Tibial nerve (tissue), 4 donors: ENCODE measurements at regions not wholly inside any gene's neighbourhood (a gene's known extent, or its start where the extent isn't known, plus 50 kb on each side); places are given as distances from the start of the nearest gene placed in this dataset.

Experiments used
- DNase-seq, 2 donors: peaks; one replicate each; pipeline ENCODE4 v3.0.0-alpha.2; 2019; ENCODE audit warnings: low spot score in 2 of 2
- H3K27ac ChIP-seq, 4 donors: fragments of 200-600 bp; sonication (generic) in 3 of 4; one replicate each; pipeline ENCODE4 v1.5.1; 2017 to 2019; ENCODE audit warnings: mild to moderate bottlenecking in 1 of 4
- H3K27me3 ChIP-seq, 2 donors: fragments of 200-600 bp; sonication (generic) in 1 of 2; one replicate each; pipeline versions ENCODE4 v1.5.1 to v1.6.0; 2017 to 2019
- H3K36me3 ChIP-seq, 3 donors: fragments of 200-600 bp; sonication (generic); one replicate each; pipeline ENCODE4 v1.5.1; 2018 to 2019
- H3K4me1 ChIP-seq, 4 donors: fragments of 200-600 bp; sonication (generic) in 3 of 4; one replicate each; pipeline ENCODE4 v1.5.1; 2017 to 2019
- H3K4me3 ChIP-seq, 4 donors: fragments of 200-600 bp; sonication (generic) in 3 of 4; one replicate each; pipeline ENCODE4 v1.5.1; 2017 to 2019; ENCODE audit warnings: mild to moderate bottlenecking in 1 of 4, moderate library complexity in 1 of 4
- H3K9me3 ChIP-seq, 4 donors: fragments of 200-600 bp; sonication (generic) in 3 of 4; one replicate each; pipeline ENCODE4 v1.5.1; 2017 to 2019
- EP300 ChIP-seq, 2 donors: sonication (generic); formaldehyde crosslinking; IDR thresholded peaks; one replicate each; pipeline ENCODE4 v1.6.1; 2017; ENCODE audit warnings: antibody characterized with exemption in 2 of 2, mild to moderate bottlenecking in 1 of 2
- POLR2A ChIP-seq, 2 donors: fragments of 450-650 bp; IDR thresholded peaks; one replicate each; pipeline ENCODE4 v1.6.1; 2017; ENCODE audit warnings: antibody characterized with exemption in 2 of 2, mild to moderate bottlenecking in 2 of 2, moderate library complexity in 2 of 2
- WGBS, 2 donors: methylation state at CpG; one replicate each; pipeline ENCODE4 v1.1.5; 2018; 5-methylcytosine and 5-hydroxymethylcytosine counted together
- TF ChIP-seq, protein P1 (sequence below), 5 experiments: fragments of 200-600 bp in 3 of 5; fragments of 450-650 bp in 2 of 5; sonication (generic) in 3 of 5; IDR thresholded peaks; one replicate each; pipeline ENCODE4 v1.5.1; 2016 to 2019; ENCODE audit warnings: antibody characterized with exemption in 5 of 5, mild to moderate bottlenecking in 3 of 5, moderate library complexity in 2 of 5

DNA sequence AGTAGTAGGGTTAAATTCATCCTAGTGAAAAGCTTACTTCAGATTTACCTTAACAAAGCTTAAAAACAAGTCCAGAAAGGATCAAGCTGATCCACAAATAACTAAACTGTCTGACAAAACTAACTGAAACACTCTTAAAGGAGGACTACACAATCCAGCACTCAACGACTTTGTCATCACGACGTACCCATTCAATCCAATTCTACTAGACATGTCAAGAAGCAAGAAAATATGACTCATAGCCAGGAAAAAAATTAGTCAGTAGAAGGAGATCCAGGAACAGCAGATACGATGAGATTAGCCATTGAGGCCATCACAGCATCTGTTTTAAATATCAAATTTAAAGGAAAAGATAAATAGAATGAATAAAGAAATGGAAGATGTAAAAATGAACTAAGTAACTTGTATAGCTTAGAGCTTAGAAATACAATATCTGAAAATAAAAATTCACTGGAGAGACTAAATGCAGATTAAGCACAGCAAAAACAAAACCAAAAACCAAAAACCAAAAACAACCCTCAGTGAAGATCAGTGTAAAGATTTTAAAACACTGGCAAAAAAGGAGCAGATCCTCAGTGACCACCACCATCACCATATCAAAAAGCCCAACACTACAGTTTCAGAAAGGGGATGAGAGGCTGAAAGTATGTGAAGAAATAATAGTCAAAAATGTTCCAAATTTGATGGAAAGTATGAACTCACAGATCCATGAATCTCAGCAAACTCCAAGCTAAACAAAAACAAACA lies 95.0 kb upstream of the CCND2 start:
- WGBS, 2 donors, result 66 to 85% methylated on average over 4 of the region's 4 CpGs
- Histone ChIP-seq H3K4me1 (no peaks in the 10 kb centered on the region), H3K4me3 (no peak overlapping the region), H3K9me3 (peaks cover 0 to 16% (median 0%) of the 10 kb centered on the region in 4 donors), H3K36me3 (no peaks in the 10 kb centered on the region), H3K27ac (no peak overlapping the region), H3K27me3 (no peaks in the 10 kb centered on the region)
- DNase-seq, result no peak
- TF ChIP-seq POLR2A (IDR thresholded peaks at IDR 0.05) (no peak), EP300 (IDR thresholded peaks at IDR 0.05) (no peak)
- TF ChIP-seq, protein P1, sequence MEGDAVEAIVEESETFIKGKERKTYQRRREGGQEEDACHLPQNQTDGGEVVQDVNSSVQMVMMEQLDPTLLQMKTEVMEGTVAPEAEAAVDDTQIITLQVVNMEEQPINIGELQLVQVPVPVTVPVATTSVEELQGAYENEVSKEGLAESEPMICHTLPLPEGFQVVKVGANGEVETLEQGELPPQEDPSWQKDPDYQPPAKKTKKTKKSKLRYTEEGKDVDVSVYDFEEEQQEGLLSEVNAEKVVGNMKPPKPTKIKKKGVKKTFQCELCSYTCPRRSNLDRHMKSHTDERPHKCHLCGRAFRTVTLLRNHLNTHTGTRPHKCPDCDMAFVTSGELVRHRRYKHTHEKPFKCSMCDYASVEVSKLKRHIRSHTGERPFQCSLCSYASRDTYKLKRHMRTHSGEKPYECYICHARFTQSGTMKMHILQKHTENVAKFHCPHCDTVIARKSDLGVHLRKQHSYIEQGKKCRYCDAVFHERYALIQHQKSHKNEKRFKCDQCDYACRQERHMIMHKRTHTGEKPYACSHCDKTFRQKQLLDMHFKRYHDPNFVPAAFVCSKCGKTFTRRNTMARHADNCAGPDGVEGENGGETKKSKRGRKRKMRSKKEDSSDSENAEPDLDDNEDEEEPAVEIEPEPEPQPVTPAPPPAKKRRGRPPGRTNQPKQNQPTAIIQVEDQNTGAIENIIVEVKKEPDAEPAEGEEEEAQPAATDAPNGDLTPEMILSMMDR (IDR thresholded peaks at IDR 0.05), result no peak

DNA sequence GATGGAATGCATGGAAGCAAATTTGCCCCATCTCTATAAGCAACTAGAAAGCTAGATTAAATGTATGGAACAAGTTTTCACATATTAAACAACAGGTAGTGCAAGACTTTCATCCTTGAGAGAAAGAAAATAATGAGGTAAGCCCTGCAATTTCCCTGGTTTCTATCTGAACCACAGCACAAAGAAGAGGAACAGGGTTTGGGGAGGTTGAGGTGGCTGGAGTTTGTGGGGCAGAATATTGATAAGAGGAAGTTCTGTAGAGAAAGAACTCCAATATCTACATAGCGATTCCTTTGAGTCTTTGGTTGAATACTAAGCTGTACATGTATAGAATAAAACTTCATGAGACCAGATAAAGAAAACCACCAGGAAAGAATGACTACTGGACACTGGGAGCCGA lies 96.3 kb upstream of the CCND2 start:
- H3K27ac ChIP-seq, result no peak overlapping the region
- DNase-seq, result no peak
- TF ChIP-seq POLR2A (IDR thresholded peaks at IDR 0.05) (no peak), EP300 (IDR thresholded peaks at IDR 0.05) (no peak)
- TF ChIP-seq, protein P1 (IDR thresholded peaks at IDR 0.05), result no peak
- H3K27me3 ChIP-seq, result no peaks in the 10 kb centered on the region
- H3K4me1 ChIP-seq, result no peaks in the 10 kb centered on the region
- peaks cover 0 to 6% (median 0%) of the 10 kb centered on the region in 4 donors for H3K9me3 ChIP-seq
- no peaks in the 10 kb centered on the region for H3K36me3 ChIP-seq
- H3K4me3 ChIP-seq, result no peak overlapping the region
- WGBS, 2 donors, result 87 to 90% methylated on average over 2 of the region's 2 CpGs

DNA sequence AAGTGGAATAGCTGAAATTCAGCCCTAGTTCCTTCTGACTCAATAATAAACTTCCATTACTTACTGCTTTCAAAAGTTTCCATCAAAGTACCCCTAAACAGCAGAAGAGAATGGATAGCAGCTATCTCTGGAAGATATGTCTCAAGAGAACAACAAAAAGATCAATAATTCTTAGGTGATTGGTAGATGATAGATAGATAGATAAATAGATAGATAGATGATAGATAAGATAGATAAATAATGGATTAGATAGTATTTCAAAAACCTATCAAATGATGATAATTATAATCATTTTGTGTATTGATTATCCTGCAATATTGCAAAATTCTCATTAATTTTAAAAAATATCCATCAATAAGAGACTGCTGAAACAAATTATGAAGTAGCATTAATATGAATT lies 97.4 kb upstream of the CCND2 start:
- TF ChIP-seq EP300 (IDR thresholded peaks at IDR 0.05), result no peak
- TF ChIP-seq, protein P1 (IDR thresholded peaks at IDR 0.05), result no peak
- TF ChIP-seq POLR2A (IDR thresholded peaks at IDR 0.05), result no peak

DNA sequence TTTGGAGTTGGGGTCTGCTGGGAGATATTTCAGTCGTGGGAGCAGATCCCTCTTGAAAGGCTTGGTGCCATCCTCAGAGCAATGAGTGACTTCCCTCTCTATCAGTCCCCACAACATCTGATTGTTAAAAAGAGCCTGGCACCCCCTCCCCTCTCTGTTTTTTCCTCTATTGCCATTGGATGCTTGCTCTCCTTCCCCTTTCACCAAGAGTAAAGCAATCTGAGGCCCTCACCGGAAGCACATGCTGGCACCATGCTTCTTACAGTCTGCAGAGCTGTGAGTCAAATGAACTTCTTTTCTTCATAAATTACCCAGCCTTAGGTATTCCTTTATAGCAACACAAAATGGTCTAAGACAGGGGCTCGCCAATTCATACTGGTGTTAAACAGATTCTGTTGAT lies 99.1 kb upstream of the CCND2 start:
- H3K4me1 ChIP-seq, result no peaks in the 10 kb centered on the region
- WGBS, 2 donors, result 71 to 83% methylated on average over 3 of the region's 3 CpGs
- H3K4me3 ChIP-seq, result no peak overlapping the region
- no peaks in the 10 kb centered on the region for H3K9me3 ChIP-seq
- H3K36me3 ChIP-seq, result no peaks in the 10 kb centered on the region
- DNase-seq, result no peak
- H3K27me3 ChIP-seq, result no peaks in the 10 kb centered on the region
- TF ChIP-seq POLR2A (IDR thresholded peaks at IDR 0.05), result no peak
- TF ChIP-seq, protein P1 (IDR thresholded peaks at IDR 0.05), result no peak
- no peak for TF ChIP-seq EP300 (IDR thresholded peaks at IDR 0.05)
- H3K27ac ChIP-seq, result no peak overlapping the region

More for the DNA sequence above, 97.4 kb upstream of the CCND2 start:
- Histone ChIP-seq H3K9me3 (peaks cover 0 to 2% (median 0%) of the 10 kb centered on the region in 4 donors), H3K36me3 (no peaks in the 10 kb centered on the region), H3K27ac (no peak overlapping the region), H3K4me3 (no peak overlapping the region), H3K27me3 (no peaks in the 10 kb centered on the region), H3K4me1 (no peaks in the 10 kb centered on the region)
- no peak for DNase-seq

DNA sequence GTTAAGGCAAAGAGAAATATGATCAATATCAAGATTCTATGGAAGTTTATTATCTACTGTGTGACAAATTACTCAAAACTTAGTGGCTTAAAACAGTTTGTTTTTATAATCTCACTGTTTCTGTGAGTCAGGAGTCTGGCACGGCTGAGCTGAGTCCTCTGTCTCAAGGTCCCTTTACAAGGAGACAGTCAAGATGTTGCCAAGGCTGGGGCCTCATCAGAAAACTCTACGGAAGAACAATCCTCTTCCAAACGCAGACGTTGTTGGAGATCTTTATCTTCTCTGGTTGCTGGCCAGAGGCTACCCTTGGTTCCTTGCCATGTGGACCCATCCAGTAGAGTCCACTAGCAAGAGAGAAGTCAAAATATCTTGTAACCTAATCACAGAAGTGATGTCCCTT lies 100.6 kb upstream of the CCND2 start:
- 61 to 63% methylated on average over 4 of the region's 4 CpGs for WGBS, 2 donors
- Histone ChIP-seq H3K36me3 (no peaks in the 10 kb centered on the region), H3K4me1 (no peaks in the 10 kb centered on the region), H3K4me3 (no peak overlapping the region), H3K27me3 (no peaks in the 10 kb centered on the region), H3K27ac (no peak overlapping the region), H3K9me3 (no peaks in the 10 kb centered on the region)
- DNase-seq, result no peak
- TF ChIP-seq EP300 (IDR thresholded peaks at IDR 0.05), result no peak
